ENCODE measurements at regions not wholly inside any gene's neighbourhood (a gene's known extent, or its start where the extent isn't known, plus 50 kb on each side); places are given as distances from the start of the nearest gene placed in this dataset.

DNA sequence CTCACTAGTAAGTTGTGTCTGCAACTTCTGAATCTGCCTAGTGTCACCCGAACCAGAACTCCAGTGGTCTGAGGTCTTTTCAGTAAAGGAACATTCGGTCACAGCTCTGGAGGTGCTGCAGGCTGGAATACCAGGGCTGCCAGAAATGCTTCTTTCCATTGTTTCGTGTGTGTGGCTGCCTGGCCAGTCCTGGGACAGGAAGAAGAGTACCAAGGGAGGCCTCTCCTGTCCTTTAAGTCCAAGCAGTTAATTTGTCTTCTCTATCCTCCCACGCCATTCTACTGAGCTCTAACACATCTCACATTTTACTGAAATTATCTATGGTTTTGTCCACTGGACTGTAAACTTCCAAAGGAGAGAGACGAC lies 196.0 kb downstream of the LNPK start:
- TF ChIP-seq, protein P1, sequence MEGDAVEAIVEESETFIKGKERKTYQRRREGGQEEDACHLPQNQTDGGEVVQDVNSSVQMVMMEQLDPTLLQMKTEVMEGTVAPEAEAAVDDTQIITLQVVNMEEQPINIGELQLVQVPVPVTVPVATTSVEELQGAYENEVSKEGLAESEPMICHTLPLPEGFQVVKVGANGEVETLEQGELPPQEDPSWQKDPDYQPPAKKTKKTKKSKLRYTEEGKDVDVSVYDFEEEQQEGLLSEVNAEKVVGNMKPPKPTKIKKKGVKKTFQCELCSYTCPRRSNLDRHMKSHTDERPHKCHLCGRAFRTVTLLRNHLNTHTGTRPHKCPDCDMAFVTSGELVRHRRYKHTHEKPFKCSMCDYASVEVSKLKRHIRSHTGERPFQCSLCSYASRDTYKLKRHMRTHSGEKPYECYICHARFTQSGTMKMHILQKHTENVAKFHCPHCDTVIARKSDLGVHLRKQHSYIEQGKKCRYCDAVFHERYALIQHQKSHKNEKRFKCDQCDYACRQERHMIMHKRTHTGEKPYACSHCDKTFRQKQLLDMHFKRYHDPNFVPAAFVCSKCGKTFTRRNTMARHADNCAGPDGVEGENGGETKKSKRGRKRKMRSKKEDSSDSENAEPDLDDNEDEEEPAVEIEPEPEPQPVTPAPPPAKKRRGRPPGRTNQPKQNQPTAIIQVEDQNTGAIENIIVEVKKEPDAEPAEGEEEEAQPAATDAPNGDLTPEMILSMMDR (IDR thresholded peaks at IDR 0.05; ENCODE audit: extremely low read depth in 1 of 2, insufficient read depth in 1 of 2, low read depth in 1 of 2, low read length in 2 of 2), result no peak
- TF ChIP-seq, protein P2, sequence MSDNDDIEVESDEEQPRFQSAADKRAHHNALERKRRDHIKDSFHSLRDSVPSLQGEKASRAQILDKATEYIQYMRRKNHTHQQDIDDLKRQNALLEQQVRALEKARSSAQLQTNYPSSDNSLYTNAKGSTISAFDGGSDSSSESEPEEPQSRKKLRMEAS (IDR thresholded peaks at IDR 0.05; ENCODE audit: insufficient read depth, insufficient read length), result no peak
- no peak for TF ChIP-seq POLR2A (IDR thresholded peaks at IDR 0.05; ENCODE audit: low read depth, low read length)
- no peak for TF ChIP-seq POLR2AphosphoS5 (IDR thresholded peaks at IDR 0.05; ENCODE audit: insufficient read depth, low read depth, low read length)
- TF ChIP-seq FOS (IDR thresholded peaks at IDR 0.05; ENCODE audit: borderline replicate concordance, insufficient read depth, low read length), result no peak

All from endothelial cell of umbilical vein (primary cell).